GM19238 (cell line): ENCODE measurements at regions not wholly inside any gene's neighbourhood (a gene's known extent, or its start where the extent isn't known, plus 50 kb on each side); places are given as distances from the start of the nearest gene placed in this dataset.
"Not testable (repeated sequence)": the region's sequence is repeated elsewhere in the genome, so short reads cannot be mapped to it uniquely, and the experiment has no call there.

ENCODE experiments used
- DNase-seq: peaks from one replicate; pipeline ENCODE4 v3.0.0; 2011; ENCODE audit warnings: low spot score; ENCODE audit not compliant: insufficient read length

- no peak for DNase-seq
Observed at GRCh38 chr14:87252103-87252502, 740.9 kb downstream of the GALC start.

- DNase-seq: no peak
Observed at GRCh38 chr14:87251011-87251410, 742.0 kb downstream of the GALC start.

- DNase-seq: no peak
Observed at GRCh38 chr14:87241018-87241768, 751.8 kb downstream of the GALC start.

- not testable (repeated sequence) for DNase-seq
Observed at GRCh38 chr14:87240319-87240718, 752.7 kb downstream of the GALC start.

GRCh38 chr14:87233806-87234384 lies 759.1 kb downstream of the GALC start:
- no peak for DNase-seq

GRCh38 chr14:87233266-87233665 lies 759.7 kb downstream of the GALC start:
- no peak for DNase-seq

- no peak for DNase-seq
Observed at GRCh38 chr14:87231336-87232026, 761.5 kb downstream of the GALC start.

GRCh38 chr14:87230726-87231125 lies 762.3 kb downstream of the GALC start:
- no peak for DNase-seq

- no peak for DNase-seq
Observed at GRCh38 chr14:87229131-87229530, 763.9 kb downstream of the GALC start.

- DNase-seq: no peak
Observed at GRCh38 chr14:87217023-87217422, 776.0 kb downstream of the GALC start.

GRCh38 chr14:87214558-87214957 lies 778.4 kb downstream of the GALC start:
- DNase-seq: no peak

GRCh38 chr14:87207756-87208155 lies 785.2 kb downstream of the GALC start:
- no peak for DNase-seq

GRCh38 chr14:87205811-87206210 lies 787.2 kb downstream of the GALC start:
- DNase-seq: no peak

- DNase-seq: no peak
Observed at GRCh38 chr14:87203346-87203745, 789.6 kb downstream of the GALC start.

- DNase-seq: no peak
Observed at GRCh38 chr14:87199381-87199780, 793.6 kb downstream of the GALC start.

- DNase-seq: no peak
Observed at GRCh38 chr14:87196436-87196835, 796.5 kb downstream of the GALC start.

- DNase-seq: no peak
Observed at GRCh38 chr14:87187786-87188185, 805.2 kb downstream of the GALC start.

GRCh38 chr14:87186737-87187136 lies 806.2 kb downstream of the GALC start:
- DNase-seq: no peak

- no peak for DNase-seq
Observed at GRCh38 chr14:87185961-87186560, 806.9 kb downstream of the GALC start.

- no peak for DNase-seq
Observed at GRCh38 chr14:87184180-87184579, 808.8 kb downstream of the GALC start.

GRCh38 chr14:87181288-87181687 lies 811.7 kb downstream of the GALC start:
- DNase-seq: no peak

GRCh38 chr14:87179936-87180335 lies 813.0 kb downstream of the GALC start:
- DNase-seq: no peak
